SKM-1 treated with dmso at 0.1 percent for 144 hours (cell line): ENCODE measurements at regions not wholly inside any gene's neighbourhood (a gene's known extent, or its start where the extent isn't known, plus 50 kb on each side); places are given as distances from the start of the nearest gene placed in this dataset.

ENCODE experiments used
- DNase-seq: peaks from one replicate; lab custom pipeline; 2025; ENCODE audit not compliant: unreplicated experiment; lab: John Stamatoyannopoulos, UW

GRCh38 chr13:75061909-75062308 lies 420.1 kb downstream of the TBC1D4 start:
- DNase-seq, result no peak

- no peak for DNase-seq
Measured at GRCh38 chr13:75055296-75055695, 426.7 kb downstream of the TBC1D4 start.

GRCh38 chr13:75052616-75053015 lies 429.4 kb downstream of the TBC1D4 start:
- no peak for DNase-seq

GRCh38 chr13:75050419-75051046 lies 431.4 kb downstream of the TBC1D4 start:
- no peak for DNase-seq

GRCh38 chr13:75049735-75050335 lies 432.1 kb downstream of the TBC1D4 start:
- DNase-seq, result no peak

GRCh38 chr13:75042807-75043206 lies 439.2 kb downstream of the TBC1D4 start:
- DNase-seq, result no peak

GRCh38 chr13:75038393-75039113 lies 443.4 kb downstream of the TBC1D4 start:
- no peak for DNase-seq

- no peak for DNase-seq
Measured at GRCh38 chr13:75025956-75026355, 456.0 kb downstream of the TBC1D4 start.

- no peak for DNase-seq
Measured at GRCh38 chr13:75024602-75025001, 457.4 kb downstream of the TBC1D4 start.

- no peak for DNase-seq
Measured at GRCh38 chr13:75023609-75024008, 458.4 kb downstream of the TBC1D4 start.

- DNase-seq, result no peak
Measured at GRCh38 chr13:75021151-75021550, 460.8 kb downstream of the TBC1D4 start.

GRCh38 chr13:75016225-75016624 lies 465.7 kb downstream of the TBC1D4 start:
- DNase-seq, result no peak

GRCh38 chr13:75013818-75014217 lies 468.2 kb downstream of the TBC1D4 start:
- DNase-seq, result no peak

GRCh38 chr13:75010941-75011340 lies 471.0 kb downstream of the TBC1D4 start:
- DNase-seq, result no peak

- no peak for DNase-seq
Measured at GRCh38 chr13:75008926-75009325, 473.0 kb downstream of the TBC1D4 start.

GRCh38 chr13:74990992-74991391 lies 491.0 kb downstream of the TBC1D4 start:
- DNase-seq, result no peak

- no peak for DNase-seq
Measured at GRCh38 chr13:74987124-74987690, 494.8 kb downstream of the TBC1D4 start.

- DNase-seq, result no peak
Measured at GRCh38 chr13:74986609-74987008, 495.4 kb downstream of the TBC1D4 start.

GRCh38 chr13:74979703-74980102 lies 502.3 kb downstream of the TBC1D4 start:
- DNase-seq, result no peak

GRCh38 chr13:74978591-74978990 lies 503.4 kb downstream of the TBC1D4 start:
- no peak for DNase-seq

GRCh38 chr13:74977498-74977897 lies 504.5 kb downstream of the TBC1D4 start:
- no peak for DNase-seq

- no peak for DNase-seq
Measured at GRCh38 chr13:74975111-74975510, 506.9 kb downstream of the TBC1D4 start.
